ENCODE measurements at regions not wholly inside any gene's neighbourhood (a gene's known extent, or its start where the extent isn't known, plus 50 kb on each side); places are given as distances from the start of the nearest gene placed in this dataset.

DNA sequence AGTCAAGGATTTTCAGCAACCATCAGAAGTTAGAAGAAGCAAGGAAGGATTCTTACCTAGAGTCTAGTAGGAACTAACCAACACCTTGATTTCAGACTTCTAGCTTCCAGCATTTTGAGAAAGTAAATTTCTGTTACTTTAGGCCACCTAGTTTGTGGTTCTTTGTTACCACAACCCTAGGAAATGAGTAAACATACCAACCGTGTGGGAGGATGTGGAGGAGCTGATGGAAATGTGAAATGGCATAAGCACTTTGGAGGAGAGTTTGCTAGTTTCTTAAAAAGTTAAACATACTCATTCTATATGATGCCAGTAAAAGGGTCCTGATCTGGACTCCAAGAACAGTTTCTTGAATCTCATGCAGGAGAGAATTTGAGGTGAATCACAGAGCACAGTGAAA is 679.4 kb downstream of the PDHA2 start:
- no peak for TF ChIP-seq RCOR1 (IDR thresholded peaks at IDR 0.05; ENCODE audit: insufficient replicate concordance, low read length)
- TF ChIP-seq, protein P1, sequence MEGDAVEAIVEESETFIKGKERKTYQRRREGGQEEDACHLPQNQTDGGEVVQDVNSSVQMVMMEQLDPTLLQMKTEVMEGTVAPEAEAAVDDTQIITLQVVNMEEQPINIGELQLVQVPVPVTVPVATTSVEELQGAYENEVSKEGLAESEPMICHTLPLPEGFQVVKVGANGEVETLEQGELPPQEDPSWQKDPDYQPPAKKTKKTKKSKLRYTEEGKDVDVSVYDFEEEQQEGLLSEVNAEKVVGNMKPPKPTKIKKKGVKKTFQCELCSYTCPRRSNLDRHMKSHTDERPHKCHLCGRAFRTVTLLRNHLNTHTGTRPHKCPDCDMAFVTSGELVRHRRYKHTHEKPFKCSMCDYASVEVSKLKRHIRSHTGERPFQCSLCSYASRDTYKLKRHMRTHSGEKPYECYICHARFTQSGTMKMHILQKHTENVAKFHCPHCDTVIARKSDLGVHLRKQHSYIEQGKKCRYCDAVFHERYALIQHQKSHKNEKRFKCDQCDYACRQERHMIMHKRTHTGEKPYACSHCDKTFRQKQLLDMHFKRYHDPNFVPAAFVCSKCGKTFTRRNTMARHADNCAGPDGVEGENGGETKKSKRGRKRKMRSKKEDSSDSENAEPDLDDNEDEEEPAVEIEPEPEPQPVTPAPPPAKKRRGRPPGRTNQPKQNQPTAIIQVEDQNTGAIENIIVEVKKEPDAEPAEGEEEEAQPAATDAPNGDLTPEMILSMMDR (conservative IDR thresholded peaks at IDR 0.05; ENCODE audit: low read depth, low read length), result no peak
- TF ChIP-seq, protein P2, sequence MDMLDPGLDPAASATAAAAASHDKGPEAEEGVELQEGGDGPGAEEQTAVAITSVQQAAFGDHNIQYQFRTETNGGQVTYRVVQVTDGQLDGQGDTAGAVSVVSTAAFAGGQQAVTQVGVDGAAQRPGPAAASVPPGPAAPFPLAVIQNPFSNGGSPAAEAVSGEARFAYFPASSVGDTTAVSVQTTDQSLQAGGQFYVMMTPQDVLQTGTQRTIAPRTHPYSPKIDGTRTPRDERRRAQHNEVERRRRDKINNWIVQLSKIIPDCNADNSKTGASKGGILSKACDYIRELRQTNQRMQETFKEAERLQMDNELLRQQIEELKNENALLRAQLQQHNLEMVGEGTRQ (IDR thresholded peaks at IDR 0.05; ENCODE audit: low read depth, low read length), result no peak
- TF ChIP-seq MAFK (IDR thresholded peaks at IDR 0.05; ENCODE audit: low read depth, low read length), result no peak
- no peak for TF ChIP-seq NFE2L2 (IDR thresholded peaks at IDR 0.05; ENCODE audit: low read depth, low read length)
- TF ChIP-seq SMC3 (IDR thresholded peaks at IDR 0.05; ENCODE audit: low read depth, low read length), result no peak
- no peak for TF ChIP-seq BHLHE40 (IDR thresholded peaks at IDR 0.05; ENCODE audit: low read depth, low read length)
- no peak for TF ChIP-seq RAD21 (IDR thresholded peaks at IDR 0.05; ENCODE audit: low read length)
- TF ChIP-seq MXI1 (IDR thresholded peaks at IDR 0.05; ENCODE audit: borderline replicate concordance, low read depth, low read length), result no peak
- TF ChIP-seq CEBPB (IDR thresholded peaks at IDR 0.05; ENCODE audit: low read depth, low read length), result no peak
- TF ChIP-seq POLR2A (IDR thresholded peaks at IDR 0.05; ENCODE audit: low read depth, low read length), result no peak
- Histone ChIP-seq H2BK15ac (ENCODE audit: low read depth, low read length) (no peak overlapping the region), H2AFZ (replicated peaks; ENCODE audit: low read length, poor library complexity) (no peak overlapping the region), H3K4me1 (ENCODE audit: control insufficient read depth, insufficient read depth, low read length) (no peaks in the 10 kb centered on the region), H3K4ac (ENCODE audit: low read depth, low read length) (no peak overlapping the region), H3K18ac (ENCODE audit: low read depth, low read length) (no peak overlapping the region), H3K4me3 (ENCODE audit: insufficient read depth, low read depth, low read length) (no peak overlapping the region), H2BK120ac (ENCODE audit: low read depth, low read length) (no peak overlapping the region), H4K20me1 (ENCODE audit: insufficient read depth, low read length) (no peaks in the 10 kb centered on the region), H3K9me1 (ENCODE audit: insufficient read depth, low read length) (no peaks in the 10 kb centered on the region), H3K79me1 (ENCODE audit: low read depth in 1 of 2, low read length in 2 of 2) (no peaks in the 10 kb centered on the region), H4K91ac (ENCODE audit: insufficient read depth, low read depth, low read length) (no peak overlapping the region), H3K27ac (ENCODE audit: insufficient read depth, low read length) (no peak overlapping the region), H3K27me3 (ENCODE audit: control insufficient read depth, insufficient read depth, low read length) (no peaks in the 10 kb centered on the region), H2AK5ac (ENCODE audit: low read depth, low read length) (no peak overlapping the region), H3K36me3 (ENCODE audit: control insufficient read depth, insufficient read depth, low read length) (no peaks in the 10 kb centered on the region), H3K14ac (replicated peaks; ENCODE audit: low read depth, low read length) (no peak overlapping the region), H3K56ac (ENCODE audit: extremely low read depth, insufficient read depth, low read length) (no peak overlapping the region), H4K5ac (ENCODE audit: low read depth, low read length) (no peak overlapping the region), H4K8ac (ENCODE audit: low read depth in 2 of 2, low read length in 2 of 2) (no peak overlapping the region), H2BK5ac (ENCODE audit: low read depth, low read length, poor library complexity, severe bottlenecking) (no peak overlapping the region), H2BK20ac (ENCODE audit: low read depth, low read length) (no peak overlapping the region), H3K9ac (ENCODE audit: low read depth, low read length) (no peak overlapping the region), H2AK9ac (replicated peaks; ENCODE audit: low read depth, low read length, poor library complexity) (no peak overlapping the region), H3K23ac (ENCODE audit: low read depth, low read length) (no peak overlapping the region), H3K4me2 (ENCODE audit: low read depth, low read length) (no peak overlapping the region), H3K9me3 (ENCODE audit: control insufficient read depth, insufficient read depth, low read length) (peaks cover 7% of the 10 kb centered on the region; the same call in 1 of the 2 replicates)
- CTCF ChIA-PET, result no interaction called here
- dilution Hi-C loops (cut with HindIII; ENCODE audit: low sequenced_read_pairs, unreplicated experiment) (no loop called here), intact Hi-C loops (cut with micrococcal nuclease) (no loop called here), in situ Hi-C loops (cut with MboI; ENCODE audit: low sequenced_read_pairs) (no loop called here)
- POLR2A ChIA-PET (ENCODE audit: unreplicated experiment), result no interaction called here
- BruUV-seq (replicated peaks), result no TSS peak
- WGBS, 2 experiments (ENCODE audit: extremely low coverage in 2 of 2, insufficient read length in 1 of 2), result no CpG with 5 or more reads among the region's 1 CpG
- DNase-seq (no peak), ATAC-seq (ENCODE audit: low read depth) (no peak)
